Neuron (in vitro differentiated cells): ENCODE measurements at regions not wholly inside any gene's neighbourhood (a gene's known extent, or its start where the extent isn't known, plus 50 kb on each side); places are given as distances from the start of the nearest gene placed in this dataset.

Source experiments
- H2AFZ ChIP-seq: one replicate; pipeline ENCODE4 v1.6.1; 2013; ENCODE audit warnings: low read depth, mild to moderate bottlenecking, inconsistent platforms, low read length, moderate library complexity
- H3K27me3 ChIP-seq: one replicate; pipeline ENCODE4 v1.6.1; 2013; ENCODE audit warnings: low read length; ENCODE audit not compliant: insufficient read depth
- H3K36me3 ChIP-seq: one replicate; pipeline ENCODE4 v1.6.1; 2013; ENCODE audit warnings: low read length; ENCODE audit not compliant: insufficient read depth
- H3K4me1 ChIP-seq: one replicate; pipeline ENCODE4 v1.6.1; 2013; ENCODE audit warnings: low read length; ENCODE audit not compliant: insufficient read depth
- H3K4me3 ChIP-seq: 2 replicates; pipeline ENCODE4 v1.5.1; 2013; ENCODE audit warnings: mild to moderate bottlenecking, low read length, moderate library complexity
- H3K9me3 ChIP-seq: one replicate; pipeline ENCODE4 v1.6.1; 2013; ENCODE audit warnings: low read length

- H2AFZ ChIP-seq, result no peak overlapping the region
- no peaks in the 10 kb centered on the region for H3K36me3 ChIP-seq
- H3K4me3 ChIP-seq, result no peak overlapping the region
- H3K9me3 ChIP-seq, result no peaks in the 10 kb centered on the region
- H3K27me3 ChIP-seq, result no peaks in the 10 kb centered on the region
- no peaks in the 10 kb centered on the region for H3K4me1 ChIP-seq
Observed at GRCh38 chr12:39028382-39028781, 123.0 kb upstream of the CPNE8 start.

DNA sequence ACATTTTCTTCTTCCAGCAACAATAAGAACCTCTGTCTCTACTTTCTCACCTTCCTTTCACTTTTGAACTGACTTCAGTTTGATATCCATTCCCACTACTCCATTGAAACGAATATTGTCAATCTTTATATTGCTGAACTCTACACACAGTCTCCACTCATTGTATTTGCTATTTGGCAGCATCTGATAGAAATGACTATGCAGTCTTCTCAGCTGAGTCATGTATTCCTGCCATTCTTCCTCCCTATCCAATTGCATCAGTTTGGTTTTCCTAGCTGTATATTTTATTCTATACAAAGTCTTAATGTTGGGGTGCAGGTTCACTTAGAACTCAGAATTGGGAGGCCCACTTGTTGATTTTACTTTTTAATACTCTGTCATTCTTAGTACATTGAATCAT is 107.5 kb upstream of the CPNE8 start:
- Histone ChIP-seq H3K9me3 (no peaks in the 10 kb centered on the region), H3K36me3 (no peaks in the 10 kb centered on the region), H3K27me3 (no peaks in the 10 kb centered on the region), H2AFZ (no peak overlapping the region), H3K4me1 (no peaks in the 10 kb centered on the region), H3K4me3 (no peak overlapping the region)

DNA sequence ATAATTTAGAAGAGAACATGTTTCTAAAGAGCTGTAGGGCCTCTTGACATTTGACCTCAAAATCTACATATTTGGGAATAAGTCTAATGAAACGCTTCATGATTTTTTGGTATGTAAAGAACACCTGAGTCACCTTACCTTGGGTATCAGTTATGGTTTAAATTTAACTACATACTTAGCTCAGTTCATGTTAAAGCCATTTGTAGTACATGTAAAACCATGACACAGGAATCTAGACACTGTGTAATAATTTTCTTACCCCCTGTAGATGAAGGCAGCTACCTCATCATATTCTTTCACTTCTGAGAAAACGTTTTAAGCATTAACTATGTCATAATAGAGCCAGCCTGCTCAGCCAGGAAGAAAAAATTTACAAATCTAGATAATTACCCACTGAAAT is 105.8 kb upstream of the CPNE8 start:
- no peak overlapping the region for H3K4me3 ChIP-seq
- H2AFZ ChIP-seq, result no peak overlapping the region
- no peaks in the 10 kb centered on the region for H3K4me1 ChIP-seq
- H3K27me3 ChIP-seq, result no peaks in the 10 kb centered on the region
- H3K9me3 ChIP-seq, result no peaks in the 10 kb centered on the region
- no peaks in the 10 kb centered on the region for H3K36me3 ChIP-seq

DNA sequence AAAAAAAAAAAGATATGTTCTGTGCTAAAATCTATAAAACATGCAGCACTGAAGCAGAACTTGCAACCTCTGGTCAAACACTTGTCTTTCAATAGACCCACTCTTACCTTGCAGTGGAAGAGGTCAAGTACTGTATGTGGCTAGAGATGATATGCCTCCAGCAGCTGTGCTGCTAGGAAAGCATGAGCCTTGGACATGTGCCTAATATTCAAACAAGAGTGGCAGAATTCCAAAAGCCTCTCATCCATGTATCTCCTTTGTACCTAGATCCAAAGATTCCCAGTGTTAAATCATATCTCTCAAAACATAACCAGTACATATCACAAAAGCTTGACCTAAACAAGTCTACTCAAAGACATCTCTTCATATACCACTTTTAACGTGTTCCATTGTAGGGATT is 105.0 kb upstream of the CPNE8 start:
- Histone ChIP-seq H3K4me3 (no peak overlapping the region), H3K27me3 (no peaks in the 10 kb centered on the region), H3K9me3 (no peaks in the 10 kb centered on the region), H3K4me1 (no peaks in the 10 kb centered on the region), H3K36me3 (no peaks in the 10 kb centered on the region), H2AFZ (no peak overlapping the region)

DNA sequence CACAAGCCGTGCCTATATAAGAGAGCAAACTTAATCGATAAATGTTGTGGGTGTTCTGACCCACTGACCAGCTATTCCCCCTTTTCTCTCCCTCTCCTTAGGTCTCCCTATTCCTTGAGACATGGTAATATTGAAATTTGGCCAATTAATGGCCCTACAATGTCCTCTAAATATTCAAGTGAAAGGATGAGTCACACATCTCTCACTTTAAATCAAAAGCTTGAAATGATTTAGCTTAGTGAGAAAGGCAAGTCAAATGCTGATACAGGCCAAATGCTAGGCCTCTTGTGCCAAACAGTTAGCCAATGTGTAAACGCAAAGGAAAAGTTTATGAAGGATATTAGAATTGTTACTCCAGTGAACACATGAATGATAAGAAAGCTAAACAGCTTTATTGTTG is 102.2 kb upstream of the CPNE8 start:
- no peak overlapping the region for H3K4me3 ChIP-seq

DNA sequence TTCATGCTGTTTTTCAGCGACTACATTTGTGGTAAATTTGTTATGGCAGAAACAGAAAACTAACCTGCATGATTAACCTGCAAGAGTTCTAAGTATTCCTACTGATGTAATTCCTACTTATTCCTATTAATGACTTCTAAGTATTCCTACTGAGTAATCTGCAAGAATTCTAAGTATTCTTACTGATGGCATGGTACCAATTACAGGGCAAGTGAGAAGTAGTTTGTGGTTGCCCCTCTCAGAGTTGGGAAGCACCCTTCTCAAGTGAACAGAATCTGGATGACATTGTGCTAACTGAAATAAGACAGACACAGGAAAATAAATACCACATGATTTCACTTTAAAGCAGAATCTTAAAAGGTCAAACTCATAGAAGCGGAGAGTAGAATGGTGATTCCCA is 100.9 kb upstream of the CPNE8 start:
- no peaks in the 10 kb centered on the region for H3K36me3 ChIP-seq
- H3K27me3 ChIP-seq, result no peaks in the 10 kb centered on the region

More for the DNA sequence above, 102.2 kb upstream of the CPNE8 start:
- Histone ChIP-seq H3K36me3 (no peaks in the 10 kb centered on the region), H3K4me1 (no peaks in the 10 kb centered on the region), H3K9me3 (no peaks in the 10 kb centered on the region), H2AFZ (no peak overlapping the region), H3K27me3 (no peaks in the 10 kb centered on the region)

DNA sequence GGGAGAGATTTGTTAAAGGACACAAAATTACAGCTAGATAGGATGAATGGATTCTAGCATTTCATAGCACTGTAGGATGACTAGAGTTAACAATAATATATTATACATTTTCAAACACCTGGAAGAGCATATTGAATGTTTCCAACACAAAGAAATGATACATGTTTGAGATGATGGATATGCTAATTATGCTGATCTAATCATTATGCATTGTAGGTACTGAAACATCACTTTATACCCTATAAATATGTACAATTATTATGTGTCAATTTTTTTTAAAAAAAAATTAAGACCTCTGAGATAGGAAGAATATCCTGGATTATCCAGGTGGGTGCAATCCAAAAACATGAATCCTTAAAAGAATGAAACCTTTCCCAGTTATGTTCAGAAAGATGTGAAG is 100.3 kb upstream of the CPNE8 start:
- Histone ChIP-seq H3K4me1 (no peaks in the 10 kb centered on the region), H3K4me3 (no peak overlapping the region), H3K36me3 (no peaks in the 10 kb centered on the region), H2AFZ (no peak overlapping the region), H3K27me3 (no peaks in the 10 kb centered on the region), H3K9me3 (no peaks in the 10 kb centered on the region)

More for the DNA sequence above, 100.9 kb upstream of the CPNE8 start:
- Histone ChIP-seq H3K4me3 (no peak overlapping the region), H3K9me3 (no peaks in the 10 kb centered on the region), H3K4me1 (no peaks in the 10 kb centered on the region), H2AFZ (no peak overlapping the region)

GRCh38 chr12:39003541-39004155 is 98.3 kb upstream of the CPNE8 start:
- H3K9me3 ChIP-seq, result no peaks in the 10 kb centered on the region
- no peak overlapping the region for H2AFZ ChIP-seq
- no peak overlapping the region for H3K4me3 ChIP-seq
- H3K27me3 ChIP-seq, result no peaks in the 10 kb centered on the region
- H3K4me1 ChIP-seq, result no peaks in the 10 kb centered on the region
- H3K36me3 ChIP-seq, result no peaks in the 10 kb centered on the region

GRCh38 chr12:39000370-39000769 is 95.0 kb upstream of the CPNE8 start:
- H3K27me3 ChIP-seq, result no peaks in the 10 kb centered on the region
- no peak overlapping the region for H2AFZ ChIP-seq
- no peaks in the 10 kb centered on the region for H3K36me3 ChIP-seq
- H3K9me3 ChIP-seq, result no peaks in the 10 kb centered on the region
- H3K4me3 ChIP-seq, result no peak overlapping the region
- H3K4me1 ChIP-seq, result no peaks in the 10 kb centered on the region

DNA sequence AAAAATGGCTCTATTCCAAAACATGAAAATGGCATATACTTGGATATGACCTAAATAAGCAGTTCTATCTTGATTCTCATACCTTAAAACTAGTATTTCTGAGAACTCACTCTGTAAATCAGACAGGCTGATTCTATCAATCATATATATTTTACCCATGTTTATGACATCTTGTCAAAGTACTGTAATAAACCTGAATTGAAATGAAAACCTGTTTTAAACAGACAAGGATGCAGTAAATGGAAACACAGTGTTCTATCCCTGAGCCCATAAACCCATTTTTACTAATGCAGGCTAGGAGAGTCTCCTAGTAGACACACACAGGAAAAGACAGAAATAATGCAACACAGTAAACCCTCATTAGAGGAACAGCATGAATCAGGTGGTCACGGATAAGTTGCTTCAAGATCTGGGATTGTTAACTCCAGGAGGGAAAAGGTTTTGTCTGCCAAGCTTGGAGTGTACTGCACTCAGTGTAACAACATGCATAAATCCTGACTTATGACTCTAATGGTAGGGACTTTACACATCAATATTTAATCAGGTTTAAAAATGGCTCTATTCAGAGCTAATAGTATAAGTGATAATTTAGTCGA is 93.6 kb upstream of the CPNE8 start:
- no peaks in the 10 kb centered on the region for H3K4me1 ChIP-seq
- H3K4me3 ChIP-seq, result no peak overlapping the region
- H3K36me3 ChIP-seq, result no peaks in the 10 kb centered on the region
- H2AFZ ChIP-seq, result no peak overlapping the region
- H3K9me3 ChIP-seq, result no peaks in the 10 kb centered on the region
- H3K27me3 ChIP-seq, result no peaks in the 10 kb centered on the region

GRCh38 chr12:38995249-38995648 is 89.9 kb upstream of the CPNE8 start:
- H3K27me3 ChIP-seq, result no peaks in the 10 kb centered on the region
- no peaks in the 10 kb centered on the region for H3K4me1 ChIP-seq
- H3K4me3 ChIP-seq, result no peak overlapping the region
- H3K9me3 ChIP-seq, result no peaks in the 10 kb centered on the region
- H2AFZ ChIP-seq, result no peak overlapping the region
- H3K36me3 ChIP-seq, result no peaks in the 10 kb centered on the region

DNA sequence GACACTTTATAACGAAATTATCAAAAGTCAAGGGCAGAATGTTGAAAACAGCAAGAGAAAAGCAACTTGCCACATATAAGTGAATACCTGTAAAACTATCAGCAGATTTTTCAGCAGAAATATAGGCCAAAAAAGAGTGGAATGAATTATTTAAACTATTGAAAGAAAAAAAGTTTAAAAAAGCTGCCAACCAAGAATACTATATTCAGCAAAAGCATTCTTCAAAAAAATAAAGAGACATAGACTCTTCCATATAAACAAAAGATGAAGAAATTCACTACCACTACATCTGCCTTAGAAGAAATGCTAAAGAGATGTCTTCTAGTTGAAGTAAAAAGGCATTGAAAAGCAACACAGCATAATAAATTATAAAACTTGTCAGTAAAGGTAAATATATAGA is 80.6 kb upstream of the CPNE8 start:
- no peak overlapping the region for H3K4me3 ChIP-seq
- H3K36me3 ChIP-seq, result no peaks in the 10 kb centered on the region
- no peaks in the 10 kb centered on the region for H3K27me3 ChIP-seq
- no peak overlapping the region for H2AFZ ChIP-seq
- H3K4me1 ChIP-seq, result no peaks in the 10 kb centered on the region
- H3K9me3 ChIP-seq, result no peaks in the 10 kb centered on the region

DNA sequence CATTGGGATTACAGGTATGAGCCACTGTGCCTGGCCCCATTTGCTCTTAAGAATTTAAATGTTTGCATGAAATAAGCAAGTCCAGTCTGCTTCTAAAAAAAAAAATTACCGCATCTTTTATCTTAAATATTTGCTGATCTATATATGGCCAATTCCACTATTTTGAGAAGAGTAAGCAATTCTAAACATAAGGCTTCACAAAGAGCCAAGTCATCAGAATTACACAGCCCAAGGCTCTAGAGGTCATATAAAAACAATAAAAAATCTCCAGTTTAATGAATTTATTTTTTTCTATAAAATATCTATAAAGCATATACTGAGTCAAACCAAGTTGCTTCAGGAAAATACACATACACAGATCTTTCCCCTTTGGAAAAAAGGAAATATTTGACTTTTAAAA is 79.0 kb upstream of the CPNE8 start:
- Histone ChIP-seq H3K36me3 (no peaks in the 10 kb centered on the region), H3K9me3 (no peaks in the 10 kb centered on the region), H3K27me3 (no peaks in the 10 kb centered on the region), H2AFZ (no peak overlapping the region), H3K4me3 (no peak overlapping the region), H3K4me1 (no peaks in the 10 kb centered on the region)

GRCh38 chr12:38983117-38983571 is 77.8 kb upstream of the CPNE8 start:
- Histone ChIP-seq H2AFZ (no peak overlapping the region), H3K4me1 (no peaks in the 10 kb centered on the region), H3K27me3 (no peaks in the 10 kb centered on the region), H3K36me3 (no peaks in the 10 kb centered on the region), H3K9me3 (no peaks in the 10 kb centered on the region), H3K4me3 (no peak overlapping the region)
